ENCODE measurements at regions not wholly inside any gene's neighbourhood (a gene's known extent, or its start where the extent isn't known, plus 50 kb on each side); places are given as distances from the start of the nearest gene placed in this dataset.
A peak's percentile ranks its signal among the peaks of the same experiment; 100 is the strongest.

- no peak for TF ChIP-seq CTCF (IDR thresholded peaks at IDR 0.05)
- TF ChIP-seq POLR2A (IDR thresholded peaks at IDR 0.05), result no peak
- no peak overlapping the region for H3K4me3 ChIP-seq
- no peak for DNase-seq
- no peaks in the 10 kb centered on the region for H3K9me3 ChIP-seq
- no peaks in the 10 kb centered on the region for H3K4me1 ChIP-seq
- WGBS, 2 donors, result 79 to 83% methylated on average over 3 to 5 of the region's 5 CpGs
- H3K27ac ChIP-seq, result peak overlapping the region in 1 of 4 donors; percentile 30
- no peaks in the 10 kb centered on the region for H3K27me3 ChIP-seq
- intact Hi-C loops (cut with DNase I), result no loop called here
- H3K36me3 ChIP-seq, result no peaks in the 10 kb centered on the region
Measured at GRCh38 chr2:217466805-217467204, 536.0 kb downstream of the TNS1 start.

DNA sequence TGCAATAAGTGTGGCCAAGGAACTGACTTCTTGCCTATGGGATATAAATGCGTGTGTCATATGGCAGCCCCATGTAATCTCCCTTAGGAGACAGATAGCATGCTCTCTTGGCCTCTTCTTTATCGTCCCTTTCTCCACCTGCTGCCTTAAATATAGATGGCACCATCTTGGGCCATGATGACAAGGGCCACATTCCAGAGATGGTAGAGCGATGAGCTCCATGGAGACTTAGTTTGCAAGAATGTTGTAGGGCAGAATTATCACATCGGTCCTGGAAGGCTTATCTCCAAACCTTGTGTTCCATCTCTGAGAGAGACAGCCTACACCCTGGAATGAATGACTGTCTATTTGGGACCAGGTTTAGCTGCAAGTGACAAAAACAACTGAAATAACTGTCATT, 536.7 kb downstream of the TNS1 start:
- no peaks in the 10 kb centered on the region for H3K9me3 ChIP-seq
- no peak overlapping the region for H3K4me3 ChIP-seq
- WGBS, 2 donors, result 90 to 97% methylated on average over 4 of the region's 4 CpGs
- H3K36me3 ChIP-seq, result no peaks in the 10 kb centered on the region
- H3K27ac ChIP-seq, result no peak overlapping the region
- H3K27me3 ChIP-seq, result no peaks in the 10 kb centered on the region
- H3K4me1 ChIP-seq, result no peaks in the 10 kb centered on the region
- no peak for DNase-seq
- intact Hi-C loops (cut with DNase I), result no loop called here
- TF ChIP-seq CTCF (IDR thresholded peaks at IDR 0.05) (no peak), POLR2A (IDR thresholded peaks at IDR 0.05) (no peak)

DNA sequence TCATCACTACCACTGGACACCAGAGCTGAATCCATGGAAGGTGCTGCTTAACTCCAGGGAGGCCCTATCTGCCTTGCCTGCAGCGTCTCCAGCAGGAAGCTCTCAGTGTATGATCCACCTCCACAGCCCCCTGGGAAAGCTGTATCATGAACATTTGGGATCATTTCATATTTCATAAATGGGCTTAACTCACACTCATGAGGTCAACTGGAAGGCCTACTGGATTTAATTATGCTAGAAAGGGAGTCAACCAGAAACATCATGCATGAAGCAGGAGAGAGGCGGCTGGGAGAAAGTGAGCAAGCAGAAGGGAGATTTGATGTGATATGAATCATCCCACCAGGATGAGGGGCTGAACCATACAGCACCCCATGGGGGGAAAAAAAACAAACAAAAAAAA, 537.7 kb downstream of the TNS1 start:
- no peak for TF ChIP-seq CTCF (IDR thresholded peaks at IDR 0.05)
- TF ChIP-seq POLR2A (IDR thresholded peaks at IDR 0.05), result no peak
- no peak overlapping the region for H3K4me3 ChIP-seq
- no peak for DNase-seq
- 69 to 89% methylated on average over 2 of the region's 2 CpGs for WGBS, 2 donors
- intact Hi-C loops (cut with DNase I), result no loop called here
- H3K27me3 ChIP-seq, result no peaks in the 10 kb centered on the region
- no peaks in the 10 kb centered on the region for H3K4me1 ChIP-seq
- no peaks in the 10 kb centered on the region for H3K9me3 ChIP-seq
- no peaks in the 10 kb centered on the region for H3K36me3 ChIP-seq
- no peak overlapping the region for H3K27ac ChIP-seq

DNA sequence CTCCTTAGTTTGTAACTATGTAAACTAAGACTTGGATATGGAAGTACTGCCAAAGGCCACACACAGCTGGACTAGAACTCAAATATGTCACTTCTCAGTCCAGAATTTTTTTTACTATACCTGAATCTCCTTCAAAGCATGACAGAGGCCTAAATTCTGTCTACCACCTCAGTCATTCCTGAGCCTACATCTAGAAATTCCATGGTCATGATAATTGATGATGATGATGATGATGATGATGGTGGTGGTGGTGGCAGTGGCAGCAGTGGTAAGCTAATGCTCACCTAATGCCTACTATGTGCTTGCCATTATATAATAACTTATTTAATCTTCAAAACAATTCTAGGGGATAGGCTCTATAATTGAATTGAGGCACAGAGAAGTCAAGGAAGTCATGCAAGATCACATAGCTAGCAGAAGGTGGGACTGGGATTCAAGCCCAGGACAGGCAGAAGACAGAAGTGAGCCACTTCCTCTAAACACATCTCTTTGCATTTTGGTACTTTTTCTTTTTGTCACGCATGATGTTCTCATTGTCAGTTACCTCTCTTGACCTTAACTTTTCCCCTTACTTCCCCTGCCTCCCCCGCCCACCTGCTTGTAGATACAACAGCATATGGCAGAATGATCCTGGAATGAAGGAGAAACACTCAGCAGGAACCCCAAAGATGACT, 539.3 kb downstream of the TNS1 start:
- no peaks in the 10 kb centered on the region for H3K9me3 ChIP-seq
- H3K36me3 ChIP-seq, result no peaks in the 10 kb centered on the region
- WGBS, 2 donors, result 77 to 91% methylated on average over 2 of the region's 2 CpGs
- no peaks in the 10 kb centered on the region for H3K4me1 ChIP-seq
- intact Hi-C loops (cut with DNase I), result no loop called here
- no peaks in the 10 kb centered on the region for H3K27me3 ChIP-seq
- no peak for DNase-seq
- TF ChIP-seq CTCF (IDR thresholded peaks at IDR 0.05) (no peak), POLR2A (IDR thresholded peaks at IDR 0.05) (no peak)
- H3K27ac ChIP-seq, result no peak overlapping the region
- H3K4me3 ChIP-seq, result no peak overlapping the region

GRCh38 chr2:217462121-217462520, 540.7 kb downstream of the TNS1 start:
- no peaks in the 10 kb centered on the region for H3K36me3 ChIP-seq
- intact Hi-C loops (cut with DNase I), result no loop called here

More at GRCh38 chr2:217462121-217462520, 540.7 kb downstream of the TNS1 start:
- DNase-seq, result no peak
- H3K4me1 ChIP-seq, result no peaks in the 10 kb centered on the region
- H3K27me3 ChIP-seq, result no peaks in the 10 kb centered on the region
- no peak overlapping the region for H3K27ac ChIP-seq
- 40 to 51% methylated on average over 2 of the region's 2 CpGs for WGBS, 2 donors
- TF ChIP-seq POLR2A (IDR thresholded peaks at IDR 0.05), result no peak
- TF ChIP-seq CTCF (IDR thresholded peaks at IDR 0.05), result no peak
- H3K9me3 ChIP-seq, result no peaks in the 10 kb centered on the region
- no peak overlapping the region for H3K4me3 ChIP-seq
